HCT116 (cell line): ENCODE measurements at regions not wholly inside any gene's neighbourhood (a gene's known extent, or its start where the extent isn't known, plus 50 kb on each side); places are given as distances from the start of the nearest gene placed in this dataset.

Experiments
- ATAC-seq: fragments of 200-7000 bp; cut with Tn5 transposase; 2 replicates; pipeline ENCODE4 v1.9.1; 2020; ENCODE audit warnings: mild to moderate bottlenecking, moderate library complexity
- BruUV-seq: library from RNA; stranded (reverse); fragments of 400-500 nt; replicated peaks from 2 replicates; lab custom pipeline; 2021; lab: Mats Ljungman, UMichigan
- CTCF ChIA-PET: fragments of 300-600 bp; sonication (Branson Sonifier 250); formaldehyde crosslinking; loops from one replicate; lab custom pipeline; 2021; ENCODE audit warnings: antibody characterized with exemption; lab: Charles Lee
- POLR2A ChIA-PET: fragments of 300-600, 350-600 bp; sonication (Branson Sonifier 250); formaldehyde crosslinking; loops from one replicate; lab custom pipeline; 2021; ENCODE audit warnings: antibody characterized with exemption; lab: Charles Lee
- RAD21 ChIA-PET, 2 experiments: fragments of 300-600 bp; sonication (Branson Sonifier 250); formaldehyde crosslinking; loops; one replicate each; lab custom pipeline; 2023; ENCODE audit warnings: low total read pairs in 2 of 2; ENCODE audit not compliant: uncharacterized antibody in 2 of 2, unreplicated experiment in 2 of 2, low non-redundant PET in 1 of 2; lab: Charles Lee
- DNase-seq: peaks from one replicate; pipeline ENCODE4 v3.0.0-alpha.2; 2010; ENCODE audit warnings: low read depth, low spot score
- H2AFZ ChIP-seq: fragments of 200-600 bp; shearing (Covaris generic), sonication (generic); 2 replicates; pipeline ENCODE4 v1.6.1; 2017; ENCODE audit warnings: low read depth, mixed run types, mixed read lengths, antibody characterized with exemption, low read length; ENCODE audit not compliant: poor library complexity, severe bottlenecking
- H3K27ac ChIP-seq: 2 replicates; pipeline ENCODE4 v1.5.1; 2012; ENCODE audit warnings: low read depth, low read length
- H3K27me3 ChIP-seq: fragments of 200-600 bp; sonication (generic); 2 replicates; pipeline ENCODE4 v1.6.1; 2016; ENCODE audit warnings: mixed run types, low read length, mixed read lengths; ENCODE audit not compliant: insufficient read depth
- H3K36me3 ChIP-seq, 2 experiments: fragments of 200-500 bp in 1 of 2; fragments of 200-600 bp in 1 of 2; sonication (Bioruptor generic) in 1 of 2; sonication (generic) in 1 of 2; 2 replicates each; pipeline versions ENCODE4 v1.5.1 to v1.6.1; 2014 to 2016; ENCODE audit warnings: low read length in 2 of 2, inconsistent platforms in 1 of 2, mixed read lengths in 1 of 2, mixed run types in 1 of 2; ENCODE audit not compliant: insufficient read depth in 2 of 2, control insufficient read depth in 1 of 2
- H3K4me1 ChIP-seq, 2 experiments: fragments of 200-600 bp in 1 of 2; sonication (generic) in 1 of 2; 2 replicates each; pipeline versions ENCODE4 v1.5.1 to v1.6.1; 2012 to 2017; ENCODE audit warnings: low read length in 2 of 2, inconsistent platforms in 1 of 2, mild to moderate bottlenecking in 1 of 2, mixed read lengths in 1 of 2, mixed run types in 1 of 2, moderate library complexity in 1 of 2; ENCODE audit not compliant: insufficient read depth in 2 of 2, control insufficient read depth in 1 of 2
- H3K4me2 ChIP-seq: fragments of 200-600 bp; sonication (generic); 2 replicates; pipeline ENCODE4 v1.6.1; 2017; ENCODE audit warnings: mixed run types, low read length, mixed read lengths
- H3K4me3 ChIP-seq, 2 experiments: fragments of 200-600 bp in 1 of 2; sonication (generic) in 1 of 2; replicated peaks in 1 of 2; 2 replicates each; pipeline ENCODE4 v1.5.1; 2011 to 2016; ENCODE audit warnings: low read length in 2 of 2, control low read depth in 1 of 2, low read depth in 1 of 2, mild to moderate bottlenecking in 1 of 2, mixed read lengths in 1 of 2, mixed run types in 1 of 2
- H3K79me2 ChIP-seq: fragments of 200-600 bp; sonication (generic); 2 replicates; pipeline ENCODE4 v1.6.1; 2017; ENCODE audit warnings: mild to moderate bottlenecking, mixed run types, low read length, moderate library complexity, mixed read lengths; ENCODE audit not compliant: insufficient read depth
- H3K9ac ChIP-seq: fragments of 200-600 bp; sonication (generic); 2 replicates; pipeline ENCODE4 v1.6.1; 2016; ENCODE audit warnings: low read length, mixed read lengths
- H3K9me2 ChIP-seq: fragments of 200-600 bp; sonication (generic), shearing (Covaris generic); 2 replicates; pipeline ENCODE4 v1.6.1; 2017; ENCODE audit warnings: mixed run types, mild to moderate bottlenecking, moderate library complexity; ENCODE audit not compliant: insufficient read depth
- H3K9me3 ChIP-seq, 2 experiments: fragments of 200-500 bp in 1 of 2; fragments of 200-600 bp in 1 of 2; sonication (Bioruptor generic) in 1 of 2; sonication (generic) in 1 of 2; 2 replicates each; pipeline ENCODE4 v1.6.1; 2014 to 2017; ENCODE audit warnings: low read length in 2 of 2, mixed read lengths in 2 of 2, inconsistent platforms in 1 of 2, low read depth in 1 of 2, mild to moderate bottlenecking in 1 of 2, mixed run types in 1 of 2, moderate library complexity in 1 of 2; ENCODE audit not compliant: control insufficient read depth in 1 of 2, insufficient read depth in 1 of 2
- H4K20me1 ChIP-seq: fragments of 200-600 bp; sonication (generic), shearing (Covaris generic); 2 replicates; pipeline ENCODE4 v1.6.1; 2017; ENCODE audit warnings: mixed run types, mild to moderate bottlenecking, moderate library complexity; ENCODE audit not compliant: insufficient read depth
- EZH2 ChIP-seq: fragments of 200-600 bp; sonication (generic); IDR thresholded peaks from 2 replicates; pipeline ENCODE4 v1.6.1; 2017; ENCODE audit warnings: antibody characterized with exemption, mixed run types
- FOSL1 ChIP-seq: IDR thresholded peaks from 2 replicates; pipeline ENCODE4 v1.6.1; 2012; ENCODE audit warnings: low read depth
- POLR2A ChIP-seq: IDR thresholded peaks from 2 replicates; pipeline ENCODE4 v1.7.0; 2011; ENCODE audit warnings: borderline replicate concordance; ENCODE audit not compliant: insufficient read depth, insufficient read length; ENCODE audit errors: extremely low read depth
- POLR2AphosphoS5 ChIP-seq: IDR thresholded peaks from 2 replicates; pipeline ENCODE4 v1.6.1; 2011; ENCODE audit warnings: mild to moderate bottlenecking, low read depth, low read length, moderate library complexity
- SP1 ChIP-seq: IDR thresholded peaks from 2 replicates; pipeline ENCODE4 v1.6.1; 2012; ENCODE audit warnings: low read depth
- ZFX ChIP-seq: fragments of 450-650 bp; IDR thresholded peaks from 2 replicates; pipeline ENCODE4 v1.6.1; 2017
- ZNF274 ChIP-seq: fragments of 200-500 bp; sonication (Bioruptor generic); IDR thresholded peaks from 2 replicates; pipeline ENCODE4 v1.6.1; 2014; ENCODE audit warnings: mild to moderate bottlenecking, low read depth, low read length, inconsistent platforms
- intact Hi-C: fragments of 100-400 bp; cut with micrococcal nuclease; formaldehyde crosslinking; loops from 2 replicates; pipeline ENCODE4 v1.10.0; 2022
- TF ChIP-seq, protein P1 (sequence below): IDR thresholded peaks from 2 replicates; pipeline ENCODE4 v1.6.1; 2012; ENCODE audit warnings: low read depth
- TF ChIP-seq, protein P2 (sequence below), 3 experiments: fragments of 200-600 bp in 1 of 3; sonication (generic) in 1 of 3; IDR thresholded peaks in 2 of 3; conservative IDR thresholded peaks in 1 of 3; 2 replicates each; pipeline ENCODE4 v1.5.1; 2012 to 2017; ENCODE audit warnings: low read depth in 2 of 3, low read length in 2 of 3, antibody characterized with exemption in 1 of 3, borderline replicate concordance in 1 of 3, control low read depth in 1 of 3, mild to moderate bottlenecking in 1 of 3, mixed read lengths in 1 of 3, mixed run types in 1 of 3, moderate library complexity in 1 of 3; ENCODE audit not compliant: insufficient read depth in 1 of 3

DNA sequence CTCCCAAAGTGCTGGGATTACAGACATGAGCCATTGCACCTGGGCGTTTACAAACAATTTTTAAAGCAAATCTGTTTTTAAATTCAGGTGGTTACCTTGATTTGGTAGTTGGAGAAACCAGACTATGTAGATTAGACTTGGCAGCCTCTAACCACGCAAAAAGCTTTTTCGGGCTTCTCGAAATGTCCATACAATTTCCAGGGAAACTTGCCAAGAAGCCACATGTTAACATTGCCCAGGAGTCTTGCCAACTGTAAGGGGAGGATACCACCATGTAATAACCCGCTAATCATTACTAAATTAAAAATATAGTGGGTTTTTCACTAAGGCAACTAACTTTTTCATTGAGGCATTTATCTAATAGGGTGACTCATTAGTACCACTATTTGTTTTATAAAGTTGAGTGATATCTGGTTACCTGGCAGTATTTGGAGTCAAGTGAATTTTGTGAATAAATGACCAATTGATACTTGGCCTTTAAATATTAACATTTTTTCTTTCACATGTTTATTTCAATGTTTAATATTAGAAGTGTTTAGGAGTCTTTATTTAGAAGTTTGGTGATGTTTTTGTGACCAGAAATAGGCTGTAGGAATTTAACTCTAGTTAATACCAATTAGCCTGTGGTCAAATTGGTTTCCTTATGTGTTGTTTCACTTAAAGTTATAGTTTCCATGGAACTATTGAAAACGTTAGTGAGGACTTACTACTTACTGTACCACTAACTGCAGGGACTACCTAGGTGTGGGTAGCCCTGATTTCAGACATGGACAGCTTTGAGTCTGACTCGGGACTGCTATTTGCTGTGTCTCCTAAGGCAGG, 61.3 kb downstream of the CLDN34 start:
- no TSS peak for BruUV-seq
- Histone ChIP-seq H3K27me3 (no peaks in the 10 kb centered on the region), H3K4me2 (no peak overlapping the region), H3K4me1 (peaks cover 0 to 8% of the 10 kb centered on the region in 2 experiments; a peak in 1 of 4 replicates), H3K36me3 (no peaks in the 10 kb centered on the region), H3K27ac (no peak overlapping the region), H2AFZ (no peak overlapping the region), H3K79me2 (no peaks in the 10 kb centered on the region), H4K20me1 (no peaks in the 10 kb centered on the region), H3K9me2 (no peaks in the 10 kb centered on the region), H3K4me3 (no peak overlapping the region), H3K9ac (no peak overlapping the region), H3K9me3 (no peaks in the 10 kb centered on the region)
- ChIA-PET POLR2A (no interaction called here), CTCF (no interaction called here), RAD21 (no interaction called here)
- intact Hi-C loops = no loop called here
- no peak for DNase-seq
- ATAC-seq = no peak
- no peak for TF ChIP-seq ZNF274
- TF ChIP-seq FOSL1 = no peak
- TF ChIP-seq, protein P1, sequence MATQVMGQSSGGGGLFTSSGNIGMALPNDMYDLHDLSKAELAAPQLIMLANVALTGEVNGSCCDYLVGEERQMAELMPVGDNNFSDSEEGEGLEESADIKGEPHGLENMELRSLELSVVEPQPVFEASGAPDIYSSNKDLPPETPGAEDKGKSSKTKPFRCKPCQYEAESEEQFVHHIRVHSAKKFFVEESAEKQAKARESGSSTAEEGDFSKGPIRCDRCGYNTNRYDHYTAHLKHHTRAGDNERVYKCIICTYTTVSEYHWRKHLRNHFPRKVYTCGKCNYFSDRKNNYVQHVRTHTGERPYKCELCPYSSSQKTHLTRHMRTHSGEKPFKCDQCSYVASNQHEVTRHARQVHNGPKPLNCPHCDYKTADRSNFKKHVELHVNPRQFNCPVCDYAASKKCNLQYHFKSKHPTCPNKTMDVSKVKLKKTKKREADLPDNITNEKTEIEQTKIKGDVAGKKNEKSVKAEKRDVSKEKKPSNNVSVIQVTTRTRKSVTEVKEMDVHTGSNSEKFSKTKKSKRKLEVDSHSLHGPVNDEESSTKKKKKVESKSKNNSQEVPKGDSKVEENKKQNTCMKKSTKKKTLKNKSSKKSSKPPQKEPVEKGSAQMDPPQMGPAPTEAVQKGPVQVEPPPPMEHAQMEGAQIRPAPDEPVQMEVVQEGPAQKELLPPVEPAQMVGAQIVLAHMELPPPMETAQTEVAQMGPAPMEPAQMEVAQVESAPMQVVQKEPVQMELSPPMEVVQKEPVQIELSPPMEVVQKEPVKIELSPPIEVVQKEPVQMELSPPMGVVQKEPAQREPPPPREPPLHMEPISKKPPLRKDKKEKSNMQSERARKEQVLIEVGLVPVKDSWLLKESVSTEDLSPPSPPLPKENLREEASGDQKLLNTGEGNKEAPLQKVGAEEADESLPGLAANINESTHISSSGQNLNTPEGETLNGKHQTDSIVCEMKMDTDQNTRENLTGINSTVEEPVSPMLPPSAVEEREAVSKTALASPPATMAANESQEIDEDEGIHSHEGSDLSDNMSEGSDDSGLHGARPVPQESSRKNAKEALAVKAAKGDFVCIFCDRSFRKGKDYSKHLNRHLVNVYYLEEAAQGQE = no peak
- no peak for TF ChIP-seq SP1
- TF ChIP-seq ZFX = no peak
- TF ChIP-seq EZH2 = no peak
- no peak for TF ChIP-seq POLR2AphosphoS5
- TF ChIP-seq, protein P2, sequence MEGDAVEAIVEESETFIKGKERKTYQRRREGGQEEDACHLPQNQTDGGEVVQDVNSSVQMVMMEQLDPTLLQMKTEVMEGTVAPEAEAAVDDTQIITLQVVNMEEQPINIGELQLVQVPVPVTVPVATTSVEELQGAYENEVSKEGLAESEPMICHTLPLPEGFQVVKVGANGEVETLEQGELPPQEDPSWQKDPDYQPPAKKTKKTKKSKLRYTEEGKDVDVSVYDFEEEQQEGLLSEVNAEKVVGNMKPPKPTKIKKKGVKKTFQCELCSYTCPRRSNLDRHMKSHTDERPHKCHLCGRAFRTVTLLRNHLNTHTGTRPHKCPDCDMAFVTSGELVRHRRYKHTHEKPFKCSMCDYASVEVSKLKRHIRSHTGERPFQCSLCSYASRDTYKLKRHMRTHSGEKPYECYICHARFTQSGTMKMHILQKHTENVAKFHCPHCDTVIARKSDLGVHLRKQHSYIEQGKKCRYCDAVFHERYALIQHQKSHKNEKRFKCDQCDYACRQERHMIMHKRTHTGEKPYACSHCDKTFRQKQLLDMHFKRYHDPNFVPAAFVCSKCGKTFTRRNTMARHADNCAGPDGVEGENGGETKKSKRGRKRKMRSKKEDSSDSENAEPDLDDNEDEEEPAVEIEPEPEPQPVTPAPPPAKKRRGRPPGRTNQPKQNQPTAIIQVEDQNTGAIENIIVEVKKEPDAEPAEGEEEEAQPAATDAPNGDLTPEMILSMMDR (IDR thresholded peaks at IDR 0.05 in 2 of 3, conservative IDR thresholded peaks at IDR 0.05 in 1 of 3; ENCODE audit: borderline replicate concordance in 1 of 3, insufficient read depth in 1 of 3, low read depth in 2 of 3, low read length in 2 of 3) = no peak
- no peak for TF ChIP-seq POLR2A
- TF ChIP-seq, all 23 proteins: peak for 0
